Upper lobe of left lung (tissue), 6 donors: ENCODE measurements at regions not wholly inside any gene's neighbourhood (a gene's known extent, or its start where the extent isn't known, plus 50 kb on each side); places are given as distances from the start of the nearest gene placed in this dataset.

Experiments
- ATAC-seq, 2 donors: fragments of 200-7000 bp; cut with Tn5 transposase; one replicate each; pipeline ENCODE4 v1.9.1; 2022; ENCODE audit warnings: mild to moderate bottlenecking in 2 of 2, moderate library complexity in 2 of 2; ENCODE audit not compliant: low FRiP score in 2 of 2
- DNase-seq, 2 donors: peaks; one replicate each; pipeline ENCODE4 v3.0.0-alpha.2; 2019 to 2020
- H3K27ac ChIP-seq, 4 donors: fragments of 200-600 bp; sonication (generic); one replicate each; pipeline ENCODE4 v1.5.1; 2016 to 2019
- H3K27me3 ChIP-seq, 4 donors: fragments of 200-600 bp; sonication (generic); one replicate each; pipeline ENCODE4 v1.5.1; 2017 to 2019
- H3K36me3 ChIP-seq, 4 donors: fragments of 200-600 bp; sonication (generic); one replicate each; pipeline ENCODE4 v1.5.1; 2016 to 2019
- H3K4me1 ChIP-seq, 4 donors: fragments of 200-600 bp; sonication (generic); one replicate each; pipeline ENCODE4 v1.5.1; 2018 to 2019
- H3K4me3 ChIP-seq, 4 donors: fragments of 200-600 bp; sonication (generic); one replicate each; pipeline ENCODE4 v1.5.1; 2017 to 2019; ENCODE audit warnings: mild to moderate bottlenecking in 2 of 4, moderate library complexity in 1 of 4
- H3K9me3 ChIP-seq, 4 donors: fragments of 200-600 bp; sonication (generic); one replicate each; pipeline ENCODE4 v1.5.1; 2018 to 2019
- CTCF ChIP-seq, 6 experiments: fragments of 450-650 bp in 4 of 6; fragments of 200-600 bp in 2 of 6; sonication (generic) in 2 of 6; IDR thresholded peaks; one replicate each; pipeline ENCODE4 v1.5.1; 2016 to 2019; ENCODE audit warnings: antibody characterized with exemption in 6 of 6
- EP300 ChIP-seq, 4 donors: sonication (generic); formaldehyde crosslinking; IDR thresholded peaks; one replicate each; pipeline ENCODE4 v1.5.1; 2017; ENCODE audit warnings: antibody characterized with exemption in 4 of 4, control low read depth in 2 of 4
- POLR2A ChIP-seq, 4 donors: fragments of 450-650 bp; IDR thresholded peaks; one replicate each; pipeline ENCODE4 v1.5.1; 2016 to 2017; ENCODE audit warnings: antibody characterized with exemption in 4 of 4, mild to moderate bottlenecking in 2 of 4
- POLR2AphosphoS5 ChIP-seq, 2 donors: sonication (generic); formaldehyde crosslinking; IDR thresholded peaks; one replicate each; pipeline ENCODE4 v1.5.1; 2017; ENCODE audit warnings: antibody characterized with exemption in 2 of 2
- WGBS, 2 donors: methylation state at CpG; one replicate each; pipeline ENCODE4 v1.1.5; 2017 to 2018; 5-methylcytosine and 5-hydroxymethylcytosine counted together
- donor health status: DM: no; HTN: no; CAD: no; lungs with moderate emphysema.
- donor health status: DM: no; HTN: yes; CAD: no; lungs with severe emphysema.

DNA sequence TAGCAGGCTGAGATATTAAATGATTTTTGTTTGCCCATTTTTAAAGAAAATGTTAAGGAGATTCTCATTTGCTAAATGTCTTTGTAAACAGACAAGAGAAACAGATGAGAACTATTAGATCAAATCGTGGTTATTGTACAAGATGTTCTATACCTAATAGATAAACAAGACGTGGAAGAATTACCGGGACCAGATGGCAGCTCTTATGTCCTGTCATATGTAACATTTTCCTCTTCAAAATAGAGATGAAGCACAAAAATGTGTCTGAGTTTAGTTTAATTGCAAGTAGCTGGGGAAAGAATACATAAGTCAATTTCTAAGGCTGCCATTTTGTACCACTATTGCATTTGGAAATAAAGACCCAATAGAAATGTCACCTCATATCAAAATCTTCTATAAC lies 553.7 kb downstream of the TUSC7 start:
- Histone ChIP-seq H3K27ac (no peak overlapping the region), H3K4me1 (no peaks in the 10 kb centered on the region), H3K27me3 (no peaks in the 10 kb centered on the region), H3K9me3 (no peaks in the 10 kb centered on the region), H3K4me3 (no peak overlapping the region), H3K36me3 (no peaks in the 10 kb centered on the region)
- WGBS, 2 donors = 79 to 81% methylated on average over 3 of the region's 3 CpGs
- no peak for ATAC-seq
- TF ChIP-seq EP300 (IDR thresholded peaks at IDR 0.05) (no peak), POLR2A (IDR thresholded peaks at IDR 0.05) (no peak), POLR2AphosphoS5 (IDR thresholded peaks at IDR 0.05) (no peak), CTCF (IDR thresholded peaks at IDR 0.05) (no peak)
- no peak for DNase-seq

DNA sequence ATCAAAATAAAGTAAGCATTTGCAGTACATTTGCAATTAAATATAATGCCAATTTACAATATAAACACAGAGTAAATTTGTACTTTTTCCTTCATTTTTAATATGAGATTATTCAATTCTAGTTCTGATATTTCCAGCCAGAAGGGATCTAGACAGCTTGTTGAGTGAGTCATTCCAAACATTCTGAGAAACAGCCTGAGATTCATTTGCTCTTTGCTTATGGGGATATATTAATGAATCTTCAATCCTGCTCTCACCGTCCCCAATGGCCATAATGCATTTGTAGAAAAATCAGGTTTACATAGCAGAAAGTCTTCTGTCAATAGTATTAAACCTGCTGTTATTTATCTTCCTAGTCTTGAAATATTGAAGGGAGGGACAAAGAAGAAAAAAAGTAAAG lies 554.2 kb downstream of the TUSC7 start:
- DNase-seq (no peak), ATAC-seq (no peak)
- TF ChIP-seq POLR2AphosphoS5 (IDR thresholded peaks at IDR 0.05) (no peak), EP300 (IDR thresholded peaks at IDR 0.05) (no peak)
- H3K36me3 ChIP-seq = no peaks in the 10 kb centered on the region
- H3K9me3 ChIP-seq = no peaks in the 10 kb centered on the region
- H3K27ac ChIP-seq = no peak overlapping the region
- H3K27me3 ChIP-seq = no peaks in the 10 kb centered on the region
- H3K4me1 ChIP-seq = no peaks in the 10 kb centered on the region
- WGBS, 2 donors = 86 to 88% methylated on average over 1 of the region's 1 CpG
- no peak overlapping the region for H3K4me3 ChIP-seq

DNA sequence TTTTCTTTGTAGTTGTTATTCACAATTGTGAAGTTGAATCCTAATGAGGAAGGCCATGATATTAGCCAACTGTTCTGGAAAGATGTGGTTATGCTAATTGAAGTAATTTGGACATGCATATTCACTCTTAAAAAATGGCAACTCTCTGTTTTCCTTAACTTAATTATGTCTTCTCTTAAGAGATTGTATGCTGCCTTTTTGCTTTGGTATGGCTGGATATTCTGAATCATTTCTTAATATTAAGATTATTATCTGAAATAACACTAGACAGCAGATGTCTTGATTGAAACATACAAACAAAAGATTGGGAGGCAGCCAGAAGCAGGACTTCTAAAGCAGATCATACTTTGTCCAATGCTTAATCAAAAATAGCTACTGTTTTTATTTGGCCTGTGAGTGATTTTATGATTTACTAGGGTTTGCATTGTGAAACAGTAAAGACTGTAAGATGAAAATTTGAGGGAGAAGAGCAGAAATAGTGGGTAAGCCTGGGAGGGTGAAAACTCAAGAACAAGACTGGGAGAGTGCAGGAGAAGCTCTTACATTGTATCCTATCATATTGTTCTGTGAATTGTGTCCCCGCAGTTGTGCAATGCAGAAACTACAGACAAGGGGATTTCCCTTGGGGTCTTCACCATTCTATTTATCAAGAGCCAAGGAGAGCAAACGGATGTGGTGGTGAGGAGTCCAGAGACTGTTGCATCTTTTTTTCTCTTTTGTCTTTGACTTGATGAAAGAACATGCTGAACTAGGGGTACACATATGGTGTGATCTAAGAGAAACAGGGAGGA lies 554.8 kb downstream of the TUSC7 start:
- Histone ChIP-seq H3K27me3 (no peaks in the 10 kb centered on the region), H3K36me3 (no peaks in the 10 kb centered on the region), H3K9me3 (no peaks in the 10 kb centered on the region), H3K27ac (no peak overlapping the region), H3K4me1 (no peaks in the 10 kb centered on the region), H3K4me3 (no peak overlapping the region)
- 67 to 76% methylated on average over 2 of the region's 2 CpGs for WGBS, 2 donors
- TF ChIP-seq EP300 (IDR thresholded peaks at IDR 0.05) (no peak), POLR2A (IDR thresholded peaks at IDR 0.05) (no peak), POLR2AphosphoS5 (IDR thresholded peaks at IDR 0.05) (no peak), CTCF (IDR thresholded peaks at IDR 0.05) (no peak)
- DNase-seq = no peak
- ATAC-seq = no peak

DNA sequence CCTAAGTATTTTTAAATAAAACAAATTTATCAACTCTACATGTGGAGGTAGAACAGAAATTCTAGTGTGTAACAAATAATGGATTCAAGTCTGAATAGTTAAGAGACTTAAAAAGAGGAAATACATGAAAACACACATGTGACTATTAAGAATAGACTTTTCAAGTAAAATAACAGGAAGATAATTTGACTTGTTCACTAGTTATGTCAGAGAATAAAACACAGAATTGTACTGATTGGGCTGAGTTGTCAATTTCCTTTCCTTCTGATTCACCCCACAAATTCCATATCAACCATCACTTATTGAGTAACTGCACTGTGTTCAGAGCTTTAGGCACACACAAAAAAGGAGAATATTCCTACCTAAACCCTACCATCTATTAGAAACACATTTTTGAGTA lies 557.2 kb downstream of the TUSC7 start:
- DNase-seq = no peak
- TF ChIP-seq CTCF (IDR thresholded peaks at IDR 0.05) (no peak), POLR2AphosphoS5 (IDR thresholded peaks at IDR 0.05) (no peak), EP300 (IDR thresholded peaks at IDR 0.05) (no peak), POLR2A (IDR thresholded peaks at IDR 0.05) (no peak)
- H3K4me1 ChIP-seq = no peaks in the 10 kb centered on the region
- H3K9me3 ChIP-seq = no peaks in the 10 kb centered on the region
- ATAC-seq = no peak
- H3K4me3 ChIP-seq = no peak overlapping the region
- H3K36me3 ChIP-seq = no peaks in the 10 kb centered on the region
- no peak overlapping the region for H3K27ac ChIP-seq
- no peaks in the 10 kb centered on the region for H3K27me3 ChIP-seq

DNA sequence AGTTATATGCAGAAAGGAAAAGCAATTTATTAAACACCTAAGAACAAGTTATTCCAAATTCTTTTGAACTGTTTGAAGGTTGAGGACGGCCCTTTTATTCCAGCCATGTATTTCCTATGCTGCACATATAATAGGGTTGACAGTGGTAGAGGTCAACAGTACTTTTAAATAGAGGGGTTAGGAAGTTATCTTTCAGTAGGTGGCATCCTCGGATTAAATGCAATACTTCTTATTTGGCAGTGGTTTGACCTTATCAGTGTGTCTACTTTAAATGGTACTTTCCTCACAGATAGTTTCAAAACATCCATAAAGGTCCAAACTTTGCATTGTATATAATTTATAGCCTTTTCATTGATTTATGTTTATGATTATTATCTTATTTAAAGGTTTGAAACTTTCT lies 558.7 kb downstream of the TUSC7 start:
- DNase-seq (no peak), ATAC-seq (no peak)
- Histone ChIP-seq H3K27ac (no peak overlapping the region), H3K4me1 (no peaks in the 10 kb centered on the region), H3K36me3 (no peaks in the 10 kb centered on the region), H3K27me3 (no peaks in the 10 kb centered on the region), H3K9me3 (no peaks in the 10 kb centered on the region), H3K4me3 (no peak overlapping the region)
- 61 to 84% methylated on average over 2 of the region's 2 CpGs for WGBS, 2 donors
- TF ChIP-seq EP300 (IDR thresholded peaks at IDR 0.05) = no peak
- TF ChIP-seq POLR2A (IDR thresholded peaks at IDR 0.05) = no peak
- TF ChIP-seq CTCF (IDR thresholded peaks at IDR 0.05) = no peak
